Smooth muscle cell (in vitro differentiated cells): ENCODE measurements at regions not wholly inside any gene's neighbourhood (a gene's known extent, or its start where the extent isn't known, plus 50 kb on each side); places are given as distances from the start of the nearest gene placed in this dataset.

Source experiments
- DNase-seq: peaks from one replicate; lab custom pipeline; 2025; ENCODE audit not compliant: unreplicated experiment; lab: John Stamatoyannopoulos, UW
- H2AFZ ChIP-seq: fragments of 200-600 bp; sonication (generic); 2 replicates; pipeline ENCODE4 v1.6.0; 2016; ENCODE audit warnings: antibody characterized with exemption, low read depth, mild to moderate bottlenecking
- H3F3A ChIP-seq: fragments of 200-600 bp; sonication (generic); 2 replicates; pipeline ENCODE4 v1.6.0; 2017; ENCODE audit warnings: antibody characterized with exemption, low read depth
- H3K27ac ChIP-seq: fragments of 200-600 bp; sonication (generic); 2 replicates; pipeline ENCODE4 v1.5.1; 2016; ENCODE audit warnings: low read depth, mild to moderate bottlenecking
- H3K27me3 ChIP-seq: fragments of 200-600 bp; sonication (generic); 2 replicates; pipeline ENCODE4 v1.6.1; 2016; ENCODE audit warnings: low read depth, mild to moderate bottlenecking
- H3K36me3 ChIP-seq: fragments of 200-600 bp; sonication (generic); 2 replicates; pipeline ENCODE4 v1.5.1; 2016; ENCODE audit warnings: low read depth
- H3K4me1 ChIP-seq: fragments of 200-600 bp; sonication (generic); 2 replicates; pipeline ENCODE4 v1.5.1; 2016; ENCODE audit warnings: low read depth
- H3K4me2 ChIP-seq: fragments of 200-600 bp; sonication (generic); 2 replicates; pipeline ENCODE4 v1.6.0; 2016; ENCODE audit warnings: mild to moderate bottlenecking
- H3K4me3 ChIP-seq: fragments of 200-600 bp; sonication (generic); 2 replicates; pipeline ENCODE4 v1.5.1; 2016; ENCODE audit warnings: mild to moderate bottlenecking
- H3K79me2 ChIP-seq: fragments of 200-600 bp; sonication (generic); 2 replicates; pipeline ENCODE4 v1.6.0; 2016; ENCODE audit warnings: low read depth, mild to moderate bottlenecking
- H3K9ac ChIP-seq: fragments of 200-600 bp; sonication (generic); 2 replicates; pipeline ENCODE4 v1.6.0; 2016; ENCODE audit warnings: low read depth
- H3K9me3 ChIP-seq: fragments of 200-600 bp; sonication (generic); replicated peaks from 2 replicates; pipeline ENCODE4 v1.5.1; 2016; ENCODE audit warnings: low read depth
- H4K20me1 ChIP-seq: fragments of 200-600 bp; sonication (generic); 2 replicates; pipeline ENCODE4 v1.6.0; 2016; ENCODE audit warnings: low read depth
- CTCF ChIP-seq: fragments of 200-600 bp; sonication (generic); IDR thresholded peaks from 2 replicates; pipeline ENCODE4 v1.5.1; 2017; ENCODE audit warnings: borderline replicate concordance, mild to moderate bottlenecking, antibody characterized with exemption; ENCODE audit not compliant: insufficient read depth, poor library complexity, severe bottlenecking
- WGBS: methylation state at CpG from one replicate; pipeline ENCODE4 v1.1.7; 2016; ENCODE audit warnings: low lambda C conversion rate; 5-methylcytosine and 5-hydroxymethylcytosine counted together

- Histone ChIP-seq H4K20me1 (no peaks in the 10 kb centered on the region), H3F3A (no peaks in the 10 kb centered on the region), H3K9me3 (no peaks in the 10 kb centered on the region), H3K27me3 (no peaks in the 10 kb centered on the region), H2AFZ (no peak overlapping the region), H3K9ac (no peak overlapping the region), H3K27ac (no peak overlapping the region), H3K4me1 (no peaks in the 10 kb centered on the region), H3K4me2 (no peak overlapping the region), H3K79me2 (no peaks in the 10 kb centered on the region), H3K4me3 (no peak overlapping the region), H3K36me3 (no peaks in the 10 kb centered on the region)
- no peak for TF ChIP-seq CTCF
- whole genome bisulfite sequencing = 92% methylated on average over 1 of the region's 1 CpG
- no peak for DNase-seq
Measured at GRCh38 chr3:82347585-82347984, 586.1 kb upstream of the GBE1 start.

GRCh38 chr3:82342521-82342920, 581.1 kb upstream of the GBE1 start:
- Histone ChIP-seq H3F3A (no peaks in the 10 kb centered on the region), H3K4me3 (no peak overlapping the region)

DNA sequence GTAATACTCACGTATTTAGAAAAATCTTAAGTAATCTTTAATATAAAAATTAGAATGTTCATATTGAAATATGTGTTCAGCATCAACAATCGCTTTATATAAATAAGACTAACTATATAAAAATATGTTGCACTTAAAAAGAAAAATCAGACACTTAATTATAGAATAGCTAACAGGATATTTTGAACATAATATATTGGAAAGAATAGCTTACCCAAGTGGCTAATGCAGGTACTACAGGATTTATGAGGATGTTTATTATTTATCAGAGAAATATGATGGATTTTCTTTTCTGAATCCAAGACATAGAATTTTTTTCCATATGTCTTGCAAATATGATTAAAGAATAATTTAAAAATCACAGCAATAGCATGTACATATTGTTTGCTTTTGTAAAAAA, 567.9 kb upstream of the GBE1 start:
- H3K4me2 ChIP-seq = no peak overlapping the region
- no peak overlapping the region for H2AFZ ChIP-seq
- H3K9me3 ChIP-seq = no peaks in the 10 kb centered on the region
- H3K36me3 ChIP-seq = no peaks in the 10 kb centered on the region
- no peak overlapping the region for H3K4me3 ChIP-seq
- H3K27ac ChIP-seq = no peak overlapping the region
- no peaks in the 10 kb centered on the region for H4K20me1 ChIP-seq
- peak; percentile 41 for TF ChIP-seq CTCF
- H3K9ac ChIP-seq = no peak overlapping the region
- DNase-seq = no peak
- 60% methylated on average over 2 of the region's 2 CpGs for WGBS
- no peaks in the 10 kb centered on the region for H3K27me3 ChIP-seq
- H3K79me2 ChIP-seq = no peaks in the 10 kb centered on the region
- no peaks in the 10 kb centered on the region for H3F3A ChIP-seq
- H3K4me1 ChIP-seq = no peaks in the 10 kb centered on the region

More at GRCh38 chr3:82342521-82342920, 581.1 kb upstream of the GBE1 start:
- no peaks in the 10 kb centered on the region for H3K36me3 ChIP-seq
- no peak overlapping the region for H2AFZ ChIP-seq
- DNase-seq = no peak
- no peak overlapping the region for H3K27ac ChIP-seq
- H3K4me2 ChIP-seq = no peak overlapping the region
- 85% methylated on average over 3 of the region's 3 CpGs for WGBS
- no peaks in the 10 kb centered on the region for H3K79me2 ChIP-seq
- TF ChIP-seq CTCF = no peak
- no peaks in the 10 kb centered on the region for H3K4me1 ChIP-seq
- no peaks in the 10 kb centered on the region for H3K27me3 ChIP-seq
- no peak overlapping the region for H3K9ac ChIP-seq
- no peaks in the 10 kb centered on the region for H4K20me1 ChIP-seq
- no peaks in the 10 kb centered on the region for H3K9me3 ChIP-seq

GRCh38 chr3:82311901-82312300, 550.5 kb upstream of the GBE1 start:
- no peaks in the 10 kb centered on the region for H3K27me3 ChIP-seq
- no peak overlapping the region for H3K27ac ChIP-seq
- DNase-seq = no peak
- no peaks in the 10 kb centered on the region for H3K79me2 ChIP-seq
- no peaks in the 10 kb centered on the region for H3K4me1 ChIP-seq
- H3K4me3 ChIP-seq = no peak overlapping the region
- no peaks in the 10 kb centered on the region for H3F3A ChIP-seq
- H3K36me3 ChIP-seq = no peaks in the 10 kb centered on the region
- no peak overlapping the region for H2AFZ ChIP-seq
- no peaks in the 10 kb centered on the region for H3K9me3 ChIP-seq
- no peak overlapping the region for H3K4me2 ChIP-seq
- WGBS = 91% methylated on average over 1 of the region's 1 CpG
- no peaks in the 10 kb centered on the region for H4K20me1 ChIP-seq
- H3K9ac ChIP-seq = no peak overlapping the region
- TF ChIP-seq CTCF = no peak
